Stomach (tissue), 4 donors: ENCODE measurements at regions not wholly inside any gene's neighbourhood (a gene's known extent, or its start where the extent isn't known, plus 50 kb on each side); places are given as distances from the start of the nearest gene placed in this dataset.

Experiments used
- CTCF ChIP-seq, 7 experiments: fragments of 450-650 bp in 4 of 7; fragments of 200-600 bp in 3 of 7; sonication (generic) in 3 of 7; IDR thresholded peaks; one replicate each; pipeline ENCODE4 v1.5.1; 2016 to 2019; ENCODE audit warnings: antibody characterized with exemption in 7 of 7, control low read depth in 2 of 7, mild to moderate bottlenecking in 1 of 7
- POLR2A ChIP-seq, 4 donors: fragments of 450-650 bp; IDR thresholded peaks; one replicate each; pipeline ENCODE4 v1.6.1; 2016; ENCODE audit warnings: antibody characterized with exemption in 4 of 4, control low read depth in 2 of 4, mild to moderate bottlenecking in 1 of 4, moderate library complexity in 1 of 4
- POLR2AphosphoS5 ChIP-seq, 3 donors: sonication (generic); formaldehyde crosslinking; IDR thresholded peaks; one replicate each; pipeline ENCODE4 v1.6.1; 2016; ENCODE audit warnings: antibody characterized with exemption in 3 of 3

GRCh38 chr4:84327526-84327925 is 171.6 kb downstream of the NKX6-1 start:
- TF ChIP-seq POLR2AphosphoS5 (IDR thresholded peaks at IDR 0.05) (no peak), POLR2A (IDR thresholded peaks at IDR 0.05) (no peak), CTCF (IDR thresholded peaks at IDR 0.05) (no peak)
